ENCODE measurements at regions not wholly inside any gene's neighbourhood (a gene's known extent, or its start where the extent isn't known, plus 50 kb on each side); places are given as distances from the start of the nearest gene placed in this dataset.

DNA sequence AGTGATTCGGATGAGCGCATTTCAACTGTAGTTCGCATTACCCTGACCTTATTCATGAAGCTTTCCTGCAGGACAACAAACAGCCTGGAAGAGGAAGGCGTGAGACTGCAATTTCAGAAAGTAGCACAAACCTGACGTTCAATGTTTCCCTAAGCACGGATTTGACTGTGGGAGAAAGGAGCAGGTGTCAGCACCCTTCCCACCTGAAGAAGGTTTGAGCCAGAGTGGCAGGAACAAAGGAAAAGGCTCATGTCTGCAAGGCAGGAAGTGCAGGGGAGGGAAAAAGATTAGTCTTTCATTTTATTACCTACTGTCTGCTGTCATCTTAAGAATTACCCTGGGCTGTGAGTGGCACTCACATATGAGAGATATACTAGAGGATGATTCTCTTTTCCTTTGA, 114.0 kb downstream of the MED10 start:
- H3K4me3 ChIP-seq: no peak overlapping the region
- no peak for DNase-seq
- no peak overlapping the region for H3K27ac ChIP-seq
- intact Hi-C loops (cut with DNase I; ENCODE audit: low total_unique reads) (no loop called here), in situ Hi-C loops (cut with MboI; ENCODE audit: low pct_ligation_motif_present in 1 of 4, low pct_unique_long_range_greater_than_20kb in 1 of 4, low sequenced_read_pairs in 3 of 4) (no loop called here)
- H3K4me1 ChIP-seq: no peaks in the 10 kb centered on the region
- H3K36me3 ChIP-seq: no peaks in the 10 kb centered on the region
- no peaks in the 10 kb centered on the region for H3K9me3 ChIP-seq
- H3K27me3 ChIP-seq: no peaks in the 10 kb centered on the region
- TF ChIP-seq POLR2A (IDR thresholded peaks at IDR 0.05) (no peak), POLR2AphosphoS5 (IDR thresholded peaks at IDR 0.05) (no peak), EP300 (IDR thresholded peaks at IDR 0.05; ENCODE audit: low read depth) (no peak)
- TF ChIP-seq, protein P1, sequence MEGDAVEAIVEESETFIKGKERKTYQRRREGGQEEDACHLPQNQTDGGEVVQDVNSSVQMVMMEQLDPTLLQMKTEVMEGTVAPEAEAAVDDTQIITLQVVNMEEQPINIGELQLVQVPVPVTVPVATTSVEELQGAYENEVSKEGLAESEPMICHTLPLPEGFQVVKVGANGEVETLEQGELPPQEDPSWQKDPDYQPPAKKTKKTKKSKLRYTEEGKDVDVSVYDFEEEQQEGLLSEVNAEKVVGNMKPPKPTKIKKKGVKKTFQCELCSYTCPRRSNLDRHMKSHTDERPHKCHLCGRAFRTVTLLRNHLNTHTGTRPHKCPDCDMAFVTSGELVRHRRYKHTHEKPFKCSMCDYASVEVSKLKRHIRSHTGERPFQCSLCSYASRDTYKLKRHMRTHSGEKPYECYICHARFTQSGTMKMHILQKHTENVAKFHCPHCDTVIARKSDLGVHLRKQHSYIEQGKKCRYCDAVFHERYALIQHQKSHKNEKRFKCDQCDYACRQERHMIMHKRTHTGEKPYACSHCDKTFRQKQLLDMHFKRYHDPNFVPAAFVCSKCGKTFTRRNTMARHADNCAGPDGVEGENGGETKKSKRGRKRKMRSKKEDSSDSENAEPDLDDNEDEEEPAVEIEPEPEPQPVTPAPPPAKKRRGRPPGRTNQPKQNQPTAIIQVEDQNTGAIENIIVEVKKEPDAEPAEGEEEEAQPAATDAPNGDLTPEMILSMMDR (IDR thresholded peaks at IDR 0.05): no peak
- WGBS, 2 donors (ENCODE audit: low coverage in 1 of 2): 73 to 78% methylated on average over 6 of the region's 6 CpGs

DNA sequence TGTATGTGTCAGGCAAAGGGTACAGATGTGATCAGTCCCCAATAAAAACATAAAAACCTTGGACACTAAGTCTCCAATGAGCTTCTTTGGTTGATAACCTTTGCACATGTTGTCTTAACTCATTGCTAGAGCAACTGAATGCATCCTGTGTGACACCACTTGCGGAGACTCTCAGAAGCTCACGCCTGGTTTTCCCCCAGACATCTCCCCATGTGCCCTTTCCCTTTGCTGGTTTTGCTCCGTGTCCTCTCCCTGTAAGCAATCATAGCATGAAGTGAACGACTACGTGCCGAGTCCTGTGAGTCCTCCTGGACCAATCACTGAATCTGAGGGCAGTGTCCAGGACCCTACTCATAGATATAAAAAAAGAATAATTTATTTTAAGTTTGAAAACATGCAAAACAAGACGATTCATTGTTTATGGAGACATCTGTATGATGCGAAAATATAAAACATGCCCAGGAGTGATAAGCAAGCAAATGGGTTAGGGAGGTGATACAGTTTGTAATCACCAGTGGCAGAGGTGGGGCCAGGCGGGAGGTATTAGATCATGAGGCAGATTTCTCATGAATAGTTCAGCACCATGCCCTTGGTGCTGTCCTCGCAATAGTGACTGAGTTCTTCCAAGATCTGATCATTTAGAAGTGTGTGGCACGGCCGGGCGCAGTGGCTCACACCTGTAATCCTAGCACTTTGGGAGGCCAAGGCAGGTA, 115.5 kb downstream of the MED10 start:
- Histone ChIP-seq H3K4me3 (no peak overlapping the region), H3K27ac (no peak overlapping the region), H3K36me3 (no peaks in the 10 kb centered on the region), H3K4me1 (no peaks in the 10 kb centered on the region), H3K9me3 (no peaks in the 10 kb centered on the region), H3K27me3 (no peaks in the 10 kb centered on the region)
- TF ChIP-seq POLR2A (IDR thresholded peaks at IDR 0.05): no peak
- no peak for TF ChIP-seq EP300 (IDR thresholded peaks at IDR 0.05; ENCODE audit: low read depth)
- no peak for TF ChIP-seq POLR2AphosphoS5 (IDR thresholded peaks at IDR 0.05)
- TF ChIP-seq, protein P1 (IDR thresholded peaks at IDR 0.05): no peak
- 80 to 87% methylated on average over 10 to 13 of the region's 13 CpGs for WGBS, 2 donors (ENCODE audit: low coverage in 1 of 2)
- in situ Hi-C loops (cut with MboI; ENCODE audit: low pct_ligation_motif_present in 1 of 4, low pct_unique_long_range_greater_than_20kb in 1 of 4, low sequenced_read_pairs in 3 of 4): no loop called here
- intact Hi-C loops (cut with DNase I; ENCODE audit: low total_unique reads): no loop called here
- DNase-seq: no peak

DNA sequence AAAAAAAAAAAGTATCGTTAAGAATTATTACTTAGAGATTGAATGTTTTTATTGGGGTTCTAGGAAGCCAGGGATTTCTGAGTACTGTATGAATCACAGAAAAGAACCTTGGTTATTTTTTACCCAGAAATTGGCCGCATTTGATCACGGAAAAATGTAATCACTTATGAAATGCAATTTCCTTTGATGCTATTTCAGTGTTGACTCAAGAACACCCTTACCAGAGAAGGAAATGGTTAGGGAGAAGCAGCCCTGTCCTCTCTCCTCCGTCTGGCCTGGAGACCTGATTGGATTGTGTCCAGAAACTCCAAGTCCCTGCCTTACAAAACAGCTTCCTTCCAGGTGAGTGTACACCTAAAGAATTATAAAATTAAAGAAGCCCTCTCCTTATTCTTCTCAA, 116.7 kb downstream of the MED10 start:
- TF ChIP-seq POLR2A (IDR thresholded peaks at IDR 0.05) (no peak), POLR2AphosphoS5 (IDR thresholded peaks at IDR 0.05) (no peak), EP300 (IDR thresholded peaks at IDR 0.05; ENCODE audit: low read depth) (no peak)
- TF ChIP-seq, protein P1 (IDR thresholded peaks at IDR 0.05): no peak

DNA sequence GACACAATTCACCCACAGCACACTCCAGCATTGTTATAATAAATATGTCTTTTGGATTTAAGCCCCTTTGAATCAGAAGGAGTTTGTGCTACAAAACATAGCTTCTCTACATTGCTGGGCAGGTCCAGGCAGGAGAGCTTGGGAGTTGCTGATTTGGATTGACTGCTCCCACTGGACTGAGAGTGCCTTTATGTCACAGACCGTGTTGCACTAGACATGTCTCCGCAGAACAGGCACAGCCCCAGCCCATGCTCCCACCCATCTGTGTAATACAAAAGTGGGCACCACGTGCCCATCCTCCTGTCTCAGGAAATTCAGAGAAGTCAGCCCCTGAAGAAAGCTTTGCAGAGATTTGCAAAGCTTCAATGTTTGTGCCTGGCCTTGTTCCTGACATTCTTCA, 117.1 kb downstream of the MED10 start:
- in situ Hi-C loops (cut with MboI; ENCODE audit: low pct_ligation_motif_present in 1 of 4, low pct_unique_long_range_greater_than_20kb in 1 of 4, low sequenced_read_pairs in 3 of 4) (no loop called here), intact Hi-C loops (cut with DNase I; ENCODE audit: low total_unique reads) (no loop called here)
- 56 to 69% methylated on average over 3 of the region's 3 CpGs for WGBS, 2 donors (ENCODE audit: low coverage in 1 of 2)
- no peak overlapping the region for H3K27ac ChIP-seq
- no peaks in the 10 kb centered on the region for H3K36me3 ChIP-seq
- H3K4me3 ChIP-seq: no peak overlapping the region
- H3K27me3 ChIP-seq: no peaks in the 10 kb centered on the region
- no peak for DNase-seq
- no peaks in the 10 kb centered on the region for H3K4me1 ChIP-seq
- TF ChIP-seq, protein P1 (IDR thresholded peaks at IDR 0.05): no peak
- TF ChIP-seq POLR2A (IDR thresholded peaks at IDR 0.05): no peak
- no peaks in the 10 kb centered on the region for H3K9me3 ChIP-seq

More for the DNA sequence above, 116.7 kb downstream of the MED10 start:
- no peaks in the 10 kb centered on the region for H3K4me1 ChIP-seq
- intact Hi-C loops (cut with DNase I; ENCODE audit: low total_unique reads): no loop called here
- H3K9me3 ChIP-seq: no peaks in the 10 kb centered on the region
- H3K36me3 ChIP-seq: no peaks in the 10 kb centered on the region
- 40 to 46% methylated on average over 4 of the region's 4 CpGs for WGBS, 2 donors (ENCODE audit: low coverage in 1 of 2)
- in situ Hi-C loops (cut with MboI; ENCODE audit: low pct_ligation_motif_present in 1 of 4, low pct_unique_long_range_greater_than_20kb in 1 of 4, low sequenced_read_pairs in 3 of 4): no loop called here
- no peak overlapping the region for H3K4me3 ChIP-seq
- no peak for DNase-seq
- H3K27ac ChIP-seq: no peak overlapping the region
- no peaks in the 10 kb centered on the region for H3K27me3 ChIP-seq

All from transverse colon (tissue), 4 donors.